GM18507 (cell line): ENCODE measurements at regions not wholly inside any gene's neighbourhood (a gene's known extent, or its start where the extent isn't known, plus 50 kb on each side); places are given as distances from the start of the nearest gene placed in this dataset.

Source experiments
- DNase-seq: peaks from one replicate; pipeline ENCODE4 v3.0.0; 2011; ENCODE audit warnings: low read depth; ENCODE audit not compliant: insufficient read length; ENCODE audit errors: extremely low spot score
- FAIRE-seq: peaks from 2 replicates; lab custom pipeline; 2011; peaks lifted over from hg19 to GRCh38; lab: Jason Lieb, UNC

GRCh38 chr14:51307551-51307950 is 67.5 kb downstream of the TMX1 start:
- no peak for DNase-seq
- no peak for FAIRE-seq

GRCh38 chr14:51308866-51309265 is 68.8 kb downstream of the TMX1 start:
- DNase-seq: no peak
- no peak for FAIRE-seq

GRCh38 chr14:51310505-51310944 is 70.5 kb downstream of the TMX1 start:
- no peak for FAIRE-seq

GRCh38 chr14:51314321-51315015 is 74.4 kb downstream of the TMX1 start:
- FAIRE-seq (no peak), DNase-seq (no peak)

More at GRCh38 chr14:51310505-51310944, 70.5 kb downstream of the TMX1 start:
- DNase-seq: no peak

- FAIRE-seq: no peak
Measured at GRCh38 chr14:51317373-51317772, 77.3 kb downstream of the TMX1 start.

GRCh38 chr14:51318813-51319597 is 79.0 kb downstream of the TMX1 start:
- FAIRE-seq: no peak
- DNase-seq: no peak

More at GRCh38 chr14:51317373-51317772, 77.3 kb downstream of the TMX1 start:
- DNase-seq: no peak

GRCh38 chr14:51321036-51321435 is 81.0 kb downstream of the TMX1 start:
- no peak for FAIRE-seq
- no peak for DNase-seq

GRCh38 chr14:51323492-51323891 is 83.4 kb downstream of the TMX1 start:
- FAIRE-seq: no peak
- DNase-seq: no peak

GRCh38 chr14:51327376-51327775 is 87.3 kb downstream of the TMX1 start:
- DNase-seq (no peak), FAIRE-seq (no peak)

GRCh38 chr14:51328064-51328771 is 88.2 kb downstream of the TMX1 start:
- no peak for FAIRE-seq
- no peak for DNase-seq

- FAIRE-seq (no peak), DNase-seq (no peak)
Measured at GRCh38 chr14:51328772-51329353, 88.8 kb downstream of the TMX1 start.

GRCh38 chr14:51331486-51332367 is 91.7 kb downstream of the TMX1 start:
- FAIRE-seq (no peak), DNase-seq (no peak)

GRCh38 chr14:51333299-51333698 is 93.3 kb downstream of the TMX1 start:
- no peak for DNase-seq
- FAIRE-seq: no peak

GRCh38 chr14:51333901-51334521 is 94.0 kb downstream of the TMX1 start:
- DNase-seq (no peak), FAIRE-seq (no peak)

GRCh38 chr14:51334566-51334965 is 94.5 kb downstream of the TMX1 start:
- FAIRE-seq (no peak), DNase-seq (no peak)

GRCh38 chr14:51335531-51335930 is 95.5 kb downstream of the TMX1 start:
- no peak for FAIRE-seq
- no peak for DNase-seq

GRCh38 chr14:51335961-51336723 is 96.1 kb downstream of the TMX1 start:
- FAIRE-seq (no peak), DNase-seq (no peak)

- FAIRE-seq (no peak), DNase-seq (no peak)
Measured at GRCh38 chr14:51336734-51337133, 96.7 kb downstream of the TMX1 start.
